RWPE2 (cell line): ENCODE measurements at regions not wholly inside any gene's neighbourhood (a gene's known extent, or its start where the extent isn't known, plus 50 kb on each side); places are given as distances from the start of the nearest gene placed in this dataset.

Experiments used
- ATAC-seq: fragments of 200-7000 bp; cut with Tn5 transposase; 3 replicates; pipeline ENCODE4 v1.9.1; 2021; ENCODE audit warnings: low read depth
- DNase-seq: peaks from one replicate; pipeline ENCODE4 v3.0.0-alpha.2; 2020; ENCODE audit warnings: low spot score
- H3K27ac ChIP-seq: fragments of 450-650 bp; 2 replicates; pipeline ENCODE4 v1.5.1; 2017; ENCODE audit warnings: mild to moderate bottlenecking; ENCODE audit not compliant: poor library complexity, severe bottlenecking
- H3K27me3 ChIP-seq: fragments of 250-450 bp; sonication (Bioruptor Pico); 2 replicates; pipeline ENCODE4 v1.5.1; 2021; ENCODE audit warnings: mild to moderate bottlenecking, moderate library complexity; ENCODE audit not compliant: insufficient read depth, poor library complexity, severe bottlenecking
- H3K36me3 ChIP-seq: fragments of 250-450 bp; sonication (Bioruptor Pico); 2 replicates; pipeline ENCODE4 v1.5.1; 2020; ENCODE audit warnings: low read depth, mild to moderate bottlenecking, moderate library complexity
- H3K4me1 ChIP-seq: fragments of 250-450 bp; sonication (Bioruptor Pico); 2 replicates; pipeline ENCODE4 v1.5.1; 2021; ENCODE audit warnings: mild to moderate bottlenecking, moderate library complexity; ENCODE audit not compliant: insufficient read depth, poor library complexity, severe bottlenecking
- H3K4me3 ChIP-seq: fragments of 250-450 bp; sonication (Bioruptor Pico); 2 replicates; pipeline ENCODE4 v1.5.1; 2021; ENCODE audit warnings: mild to moderate bottlenecking, moderate library complexity; ENCODE audit not compliant: severe bottlenecking
- H3K9me3 ChIP-seq: fragments of 250-450 bp; sonication (Bioruptor Pico); 2 replicates; pipeline ENCODE4 v1.5.1; 2021; ENCODE audit warnings: mild to moderate bottlenecking, moderate library complexity; ENCODE audit not compliant: severe bottlenecking
- TF ChIP-seq, protein P1 (sequence below): fragments of 450-650 bp; IDR thresholded peaks from one replicate; pipeline ENCODE4 v1.5.1; 2017; ENCODE audit warnings: mild to moderate bottlenecking, moderate library complexity; ENCODE audit not compliant: poor library complexity, severe bottlenecking

DNA sequence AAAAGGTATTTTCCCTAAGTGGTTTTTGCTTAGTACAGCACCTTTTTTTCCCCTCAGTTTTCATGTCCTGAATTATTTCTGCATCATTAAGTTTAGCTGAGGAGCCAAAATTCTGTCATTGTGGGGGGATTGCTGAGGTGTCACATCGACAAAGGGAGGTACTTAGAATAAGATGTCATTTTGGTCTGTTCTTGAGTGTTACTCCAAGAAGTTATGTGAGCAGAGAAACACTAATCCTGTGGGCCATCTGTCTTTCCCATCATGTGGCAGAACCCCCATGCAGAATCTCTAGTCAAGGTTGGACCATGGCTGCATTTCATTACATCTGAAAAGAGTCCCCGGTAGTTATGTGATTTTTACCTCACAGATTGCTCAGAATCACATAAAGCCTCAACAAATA lies 167.8 kb upstream of the CENPW start:
- Histone ChIP-seq H3K36me3 (no peaks in the 10 kb centered on the region), H3K9me3 (no peaks in the 10 kb centered on the region), H3K4me3 (no peak overlapping the region), H3K27me3 (no peaks in the 10 kb centered on the region), H3K27ac (no peak overlapping the region), H3K4me1 (no peaks in the 10 kb centered on the region)
- DNase-seq (no peak), ATAC-seq (no peak)
- TF ChIP-seq, protein P1, sequence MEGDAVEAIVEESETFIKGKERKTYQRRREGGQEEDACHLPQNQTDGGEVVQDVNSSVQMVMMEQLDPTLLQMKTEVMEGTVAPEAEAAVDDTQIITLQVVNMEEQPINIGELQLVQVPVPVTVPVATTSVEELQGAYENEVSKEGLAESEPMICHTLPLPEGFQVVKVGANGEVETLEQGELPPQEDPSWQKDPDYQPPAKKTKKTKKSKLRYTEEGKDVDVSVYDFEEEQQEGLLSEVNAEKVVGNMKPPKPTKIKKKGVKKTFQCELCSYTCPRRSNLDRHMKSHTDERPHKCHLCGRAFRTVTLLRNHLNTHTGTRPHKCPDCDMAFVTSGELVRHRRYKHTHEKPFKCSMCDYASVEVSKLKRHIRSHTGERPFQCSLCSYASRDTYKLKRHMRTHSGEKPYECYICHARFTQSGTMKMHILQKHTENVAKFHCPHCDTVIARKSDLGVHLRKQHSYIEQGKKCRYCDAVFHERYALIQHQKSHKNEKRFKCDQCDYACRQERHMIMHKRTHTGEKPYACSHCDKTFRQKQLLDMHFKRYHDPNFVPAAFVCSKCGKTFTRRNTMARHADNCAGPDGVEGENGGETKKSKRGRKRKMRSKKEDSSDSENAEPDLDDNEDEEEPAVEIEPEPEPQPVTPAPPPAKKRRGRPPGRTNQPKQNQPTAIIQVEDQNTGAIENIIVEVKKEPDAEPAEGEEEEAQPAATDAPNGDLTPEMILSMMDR = no peak

DNA sequence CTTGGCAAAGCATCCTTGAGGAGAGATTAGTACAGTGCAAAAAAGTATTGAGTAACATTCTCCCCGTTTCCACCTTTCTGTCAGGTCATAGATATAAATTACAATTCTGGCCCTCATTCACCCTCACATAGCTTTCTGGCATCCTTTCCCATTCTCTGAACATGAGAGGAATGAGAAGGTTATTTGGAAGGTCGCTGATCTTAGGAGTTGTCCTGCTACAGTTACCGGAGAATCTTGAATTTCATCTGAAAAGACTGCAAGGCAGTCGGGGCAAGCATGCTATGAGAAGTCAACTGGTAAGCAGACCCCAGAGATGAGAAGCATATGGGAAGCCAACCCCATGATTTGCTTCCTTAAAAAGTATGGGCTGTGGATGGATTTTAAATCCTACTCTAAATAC lies 166.7 kb upstream of the CENPW start:
- H3K27me3 ChIP-seq = no peaks in the 10 kb centered on the region
- no peaks in the 10 kb centered on the region for H3K9me3 ChIP-seq
- no peak overlapping the region for H3K4me3 ChIP-seq
- no peak overlapping the region for H3K27ac ChIP-seq
- ATAC-seq (no peak), DNase-seq (no peak)
- TF ChIP-seq, protein P1 = no peak
- no peaks in the 10 kb centered on the region for H3K36me3 ChIP-seq
- no peaks in the 10 kb centered on the region for H3K4me1 ChIP-seq

DNA sequence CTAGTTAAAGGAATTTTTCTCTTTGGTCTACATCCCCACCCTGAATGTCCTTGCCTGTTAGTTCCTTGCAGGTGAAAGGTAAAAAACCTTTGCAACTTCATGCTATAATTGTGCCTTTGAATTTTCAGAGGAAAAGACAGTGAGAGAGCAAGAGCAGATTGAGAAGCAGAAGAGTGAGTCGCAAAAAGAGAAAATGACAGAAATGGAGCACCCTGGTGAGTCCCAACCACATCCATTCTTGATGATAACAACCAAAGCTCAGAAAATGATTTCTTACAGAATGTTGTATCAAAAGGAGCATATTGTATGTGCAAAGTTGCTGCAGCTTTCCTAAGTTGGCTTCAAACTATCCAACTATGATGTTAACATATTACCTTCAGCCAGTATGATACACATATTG lies 165.2 kb upstream of the CENPW start:
- no peak for DNase-seq
- no peaks in the 10 kb centered on the region for H3K4me1 ChIP-seq
- TF ChIP-seq, protein P1 = no peak
- H3K27me3 ChIP-seq = no peaks in the 10 kb centered on the region
- no peaks in the 10 kb centered on the region for H3K9me3 ChIP-seq
- no peak for ATAC-seq
- no peak overlapping the region for H3K4me3 ChIP-seq
- no peaks in the 10 kb centered on the region for H3K36me3 ChIP-seq
- no peak overlapping the region for H3K27ac ChIP-seq

DNA sequence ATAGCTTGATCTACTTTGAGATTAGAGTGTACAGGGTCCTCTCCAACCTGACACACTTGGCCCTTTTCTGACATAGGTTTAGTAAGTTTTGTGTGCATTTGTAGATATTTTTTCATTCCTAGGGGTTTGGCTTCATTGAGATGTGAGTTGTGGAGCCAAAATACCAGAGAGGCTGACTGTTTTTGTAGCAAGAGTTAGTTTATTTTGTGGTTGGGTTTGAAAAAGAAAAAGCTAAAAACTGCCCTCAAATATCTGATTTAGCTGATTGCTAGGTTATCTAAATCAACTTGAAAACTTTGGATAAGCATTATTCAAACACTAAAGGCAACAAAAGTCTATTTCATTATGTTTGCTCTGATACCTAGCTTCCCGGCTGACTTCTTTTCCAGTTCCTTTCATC lies 164.7 kb upstream of the CENPW start:
- H3K4me1 ChIP-seq = peaks cover 4% of the 10 kb centered on the region
- H3K27me3 ChIP-seq = no peaks in the 10 kb centered on the region
- no peak for DNase-seq
- ATAC-seq = no peak
- H3K36me3 ChIP-seq = no peaks in the 10 kb centered on the region
- TF ChIP-seq, protein P1 = no peak
- H3K4me3 ChIP-seq = no peak overlapping the region
- no peaks in the 10 kb centered on the region for H3K9me3 ChIP-seq
- H3K27ac ChIP-seq = no peak overlapping the region

DNA sequence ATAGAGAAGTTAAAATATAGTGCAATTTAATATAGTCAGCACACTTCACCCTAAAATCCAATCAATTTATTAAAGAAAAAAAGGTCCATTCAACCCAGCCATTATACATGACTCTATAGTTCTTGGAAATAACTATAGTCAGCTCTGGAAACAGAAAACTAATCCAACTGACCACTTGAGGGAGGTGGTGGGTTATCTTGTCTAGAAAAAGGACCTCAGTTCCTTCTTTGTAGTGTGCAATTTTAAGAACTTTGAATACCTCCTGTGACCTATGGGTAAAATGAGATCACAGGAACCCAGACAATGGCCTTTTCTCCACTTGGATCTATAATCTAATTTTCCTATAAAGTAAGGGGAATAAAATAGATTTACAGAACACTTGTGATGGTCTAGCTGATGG lies 163.6 kb upstream of the CENPW start:
- TF ChIP-seq, protein P1 = peak; percentile 70
- Histone ChIP-seq H3K4me1 (peaks cover 12% of the 10 kb centered on the region), H3K9me3 (no peaks in the 10 kb centered on the region), H3K27me3 (no peaks in the 10 kb centered on the region), H3K36me3 (no peaks in the 10 kb centered on the region), H3K4me3 (no peak overlapping the region), H3K27ac (no peak overlapping the region)
- DNase-seq (no peak), ATAC-seq (no peak)
